Mammary epithelial cell (primary cell): ENCODE measurements at regions not wholly inside any gene's neighbourhood (a gene's known extent, or its start where the extent isn't known, plus 50 kb on each side); places are given as distances from the start of the nearest gene placed in this dataset.

Source experiments
- EZH2 ChIP-seq: IDR thresholded peaks from 2 replicates; pipeline ENCODE4 v1.6.1; 2012; ENCODE audit warnings: low read length, inconsistent platforms, borderline replicate concordance
- TF ChIP-seq, protein P1 (sequence below), 2 donors: IDR thresholded peaks in 1 of 2; conservative IDR thresholded peaks in 1 of 2; 2 replicates each; pipeline ENCODE4 v1.5.1; 2011 to 2012; ENCODE audit warnings: inconsistent platforms in 2 of 2, low read length in 2 of 2, mild to moderate bottlenecking in 2 of 2, control low read depth in 1 of 2, low read depth in 1 of 2; ENCODE audit not compliant: insufficient read depth in 1 of 2; ENCODE audit errors: extremely low read depth in 1 of 2

- TF ChIP-seq, protein P1, sequence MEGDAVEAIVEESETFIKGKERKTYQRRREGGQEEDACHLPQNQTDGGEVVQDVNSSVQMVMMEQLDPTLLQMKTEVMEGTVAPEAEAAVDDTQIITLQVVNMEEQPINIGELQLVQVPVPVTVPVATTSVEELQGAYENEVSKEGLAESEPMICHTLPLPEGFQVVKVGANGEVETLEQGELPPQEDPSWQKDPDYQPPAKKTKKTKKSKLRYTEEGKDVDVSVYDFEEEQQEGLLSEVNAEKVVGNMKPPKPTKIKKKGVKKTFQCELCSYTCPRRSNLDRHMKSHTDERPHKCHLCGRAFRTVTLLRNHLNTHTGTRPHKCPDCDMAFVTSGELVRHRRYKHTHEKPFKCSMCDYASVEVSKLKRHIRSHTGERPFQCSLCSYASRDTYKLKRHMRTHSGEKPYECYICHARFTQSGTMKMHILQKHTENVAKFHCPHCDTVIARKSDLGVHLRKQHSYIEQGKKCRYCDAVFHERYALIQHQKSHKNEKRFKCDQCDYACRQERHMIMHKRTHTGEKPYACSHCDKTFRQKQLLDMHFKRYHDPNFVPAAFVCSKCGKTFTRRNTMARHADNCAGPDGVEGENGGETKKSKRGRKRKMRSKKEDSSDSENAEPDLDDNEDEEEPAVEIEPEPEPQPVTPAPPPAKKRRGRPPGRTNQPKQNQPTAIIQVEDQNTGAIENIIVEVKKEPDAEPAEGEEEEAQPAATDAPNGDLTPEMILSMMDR (conservative IDR thresholded peaks at IDR 0.05 in 1 of 2, IDR thresholded peaks at IDR 0.05 in 1 of 2; ENCODE audit: extremely low read depth in 1 of 2, insufficient read depth in 1 of 2, low read depth in 1 of 2, low read length in 2 of 2): no peak
- TF ChIP-seq EZH2: no peak
Measured at GRCh38 chr5:12147513-12147912, 243.3 kb upstream of the CTNND2 start.
